GM12874 (cell line): ENCODE measurements at regions not wholly inside any gene's neighbourhood (a gene's known extent, or its start where the extent isn't known, plus 50 kb on each side); places are given as distances from the start of the nearest gene placed in this dataset.

Source experiments
- TF ChIP-seq, protein P1 (sequence below): IDR thresholded peaks from 2 replicates; pipeline ENCODE4 v1.5.1; 2011; ENCODE audit warnings: low read depth, mild to moderate bottlenecking, control low read depth, low read length, moderate library complexity; ENCODE audit not compliant: insufficient read depth

DNA sequence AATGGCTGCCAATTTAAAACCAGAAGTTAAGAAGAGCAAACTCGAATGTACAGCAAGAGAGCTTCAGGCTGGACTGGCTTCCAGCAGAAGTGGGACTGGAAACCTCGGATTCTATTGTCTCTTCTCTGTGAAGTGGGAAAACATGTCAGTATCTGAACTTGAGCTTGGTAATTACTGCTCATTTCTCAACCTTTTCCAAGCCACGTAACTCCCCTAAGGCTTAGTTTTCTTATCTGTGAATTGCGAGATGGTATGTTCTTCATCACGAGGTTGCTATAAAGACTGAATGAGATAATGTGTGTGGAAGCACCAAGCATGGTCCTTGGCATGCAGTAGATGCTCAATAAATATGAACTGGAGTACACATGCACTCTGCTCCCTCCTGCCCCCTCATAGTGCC, 259.4 kb upstream of the SPRED2 start:
- TF ChIP-seq, protein P1, sequence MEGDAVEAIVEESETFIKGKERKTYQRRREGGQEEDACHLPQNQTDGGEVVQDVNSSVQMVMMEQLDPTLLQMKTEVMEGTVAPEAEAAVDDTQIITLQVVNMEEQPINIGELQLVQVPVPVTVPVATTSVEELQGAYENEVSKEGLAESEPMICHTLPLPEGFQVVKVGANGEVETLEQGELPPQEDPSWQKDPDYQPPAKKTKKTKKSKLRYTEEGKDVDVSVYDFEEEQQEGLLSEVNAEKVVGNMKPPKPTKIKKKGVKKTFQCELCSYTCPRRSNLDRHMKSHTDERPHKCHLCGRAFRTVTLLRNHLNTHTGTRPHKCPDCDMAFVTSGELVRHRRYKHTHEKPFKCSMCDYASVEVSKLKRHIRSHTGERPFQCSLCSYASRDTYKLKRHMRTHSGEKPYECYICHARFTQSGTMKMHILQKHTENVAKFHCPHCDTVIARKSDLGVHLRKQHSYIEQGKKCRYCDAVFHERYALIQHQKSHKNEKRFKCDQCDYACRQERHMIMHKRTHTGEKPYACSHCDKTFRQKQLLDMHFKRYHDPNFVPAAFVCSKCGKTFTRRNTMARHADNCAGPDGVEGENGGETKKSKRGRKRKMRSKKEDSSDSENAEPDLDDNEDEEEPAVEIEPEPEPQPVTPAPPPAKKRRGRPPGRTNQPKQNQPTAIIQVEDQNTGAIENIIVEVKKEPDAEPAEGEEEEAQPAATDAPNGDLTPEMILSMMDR, result no peak

GRCh38 chr2:65688141-65688886, 255.9 kb upstream of the SPRED2 start:
- TF ChIP-seq, protein P1, result no peak

- TF ChIP-seq, protein P1, result no peak
These were observed 255.2 kb upstream of the SPRED2 start for GRCh38 chr2:65687614-65688013.

- TF ChIP-seq, protein P1, result no peak
These were observed 254.6 kb upstream of the SPRED2 start for GRCh38 chr2:65686928-65687521.

- TF ChIP-seq, protein P1, result no peak
These were observed 249.1 kb upstream of the SPRED2 start for GRCh38 chr2:65681503-65681902.

DNA sequence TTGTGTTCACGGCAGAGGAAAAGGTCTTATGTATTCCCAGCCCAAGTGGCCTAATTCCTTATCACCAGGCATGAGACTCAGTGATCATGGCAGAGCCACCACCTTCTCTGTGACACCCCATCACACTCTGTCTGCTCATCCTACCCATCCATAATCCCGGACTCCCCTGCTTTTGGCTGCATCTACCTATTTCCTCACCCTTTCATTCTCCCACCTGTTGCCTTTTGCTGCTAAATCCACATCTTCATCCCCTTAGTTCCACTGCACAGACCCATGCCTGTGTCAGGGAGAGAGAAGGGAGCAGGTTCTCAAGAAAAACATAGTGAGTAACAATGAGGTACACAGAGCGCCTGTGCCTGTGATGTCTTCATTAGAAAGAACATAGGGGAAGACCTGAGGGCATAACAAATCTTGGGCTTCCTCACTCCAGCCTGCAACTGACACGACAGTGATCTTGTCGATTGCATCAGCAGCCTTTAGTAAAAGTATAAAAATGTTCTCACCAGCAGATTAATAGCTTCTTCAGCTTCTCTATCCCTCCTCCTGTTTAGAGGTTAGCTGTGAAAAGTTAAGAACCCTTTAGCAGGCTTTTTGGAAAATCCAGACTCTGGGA, 246.5 kb upstream of the SPRED2 start:
- TF ChIP-seq, protein P1, result no peak

- TF ChIP-seq, protein P1, result no peak
These were observed 243.0 kb upstream of the SPRED2 start for GRCh38 chr2:65675350-65675749.
